HG02970 (cell line): ENCODE measurements at regions not wholly inside any gene's neighbourhood (a gene's known extent, or its start where the extent isn't known, plus 50 kb on each side); places are given as distances from the start of the nearest gene placed in this dataset.

ENCODE experiments used
- ATAC-seq: cut with Tn5 transposase; IDR thresholded peaks from one replicate; pipeline ENCODE4 v1.9.1; 2021; ENCODE audit warnings: mild to moderate bottlenecking, moderate library complexity, moderate number of reproducible peaks; ENCODE audit not compliant: unreplicated experiment, low FRiP score

DNA sequence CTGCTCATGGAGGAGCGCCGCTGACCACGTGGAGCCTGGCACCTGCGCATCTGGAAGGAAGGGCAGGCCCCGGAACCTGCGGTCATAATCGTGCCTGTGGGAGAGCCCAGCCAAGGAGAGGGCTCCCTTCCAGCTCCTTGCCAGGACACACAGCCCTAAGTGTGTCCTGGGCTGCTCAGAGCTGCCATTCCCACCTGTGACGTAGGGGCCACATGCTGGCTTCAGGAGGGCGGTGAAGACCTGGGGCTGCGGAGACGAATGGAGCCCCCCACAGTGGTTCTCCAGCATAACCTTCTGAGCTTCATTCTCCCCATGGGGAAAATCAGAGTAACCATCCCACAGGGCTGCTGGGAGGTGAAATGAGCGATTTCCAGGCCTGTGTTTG, 127.6 kb upstream of the CHST15 start:
- no peak for ATAC-seq

DNA sequence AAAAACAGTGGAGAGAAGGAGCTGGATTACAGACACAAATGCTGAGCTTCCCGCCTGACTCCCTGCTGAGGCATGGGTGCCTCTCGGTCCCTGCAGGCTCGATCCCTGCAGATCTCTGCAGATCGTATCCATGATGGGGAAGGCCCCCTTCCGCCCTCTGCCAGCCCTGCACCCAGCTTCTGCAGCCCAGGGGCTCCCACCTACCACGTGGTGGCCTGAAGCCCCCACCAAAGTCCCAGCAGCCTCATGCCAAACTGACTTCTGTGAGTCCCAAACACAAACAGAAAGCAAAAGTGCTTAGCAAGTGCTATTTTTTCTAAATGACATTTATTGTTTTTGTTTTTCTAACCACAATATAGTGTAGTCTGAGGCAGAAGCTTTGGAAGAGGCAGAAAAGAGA, 127.1 kb upstream of the CHST15 start:
- ATAC-seq: no peak

DNA sequence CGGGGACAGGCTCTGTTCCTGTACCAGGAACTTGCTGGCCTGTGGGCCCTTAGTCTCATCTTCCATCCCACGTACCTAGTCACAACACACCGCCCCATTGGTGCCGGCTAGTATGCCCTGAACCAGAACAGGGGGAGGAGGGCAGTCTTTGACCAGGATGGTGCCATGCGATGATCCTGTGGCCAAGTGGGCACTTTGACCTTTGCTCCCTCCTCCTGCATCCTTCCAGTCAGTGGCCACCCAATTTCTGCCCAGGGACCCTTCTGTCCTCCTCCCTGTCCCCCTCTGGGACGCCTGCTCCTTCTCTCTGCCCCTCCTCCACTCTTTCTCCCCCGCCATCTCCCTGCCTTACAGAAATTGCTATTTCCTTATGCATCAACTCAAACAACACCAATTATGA, 126.3 kb upstream of the CHST15 start:
- no peak for ATAC-seq

DNA sequence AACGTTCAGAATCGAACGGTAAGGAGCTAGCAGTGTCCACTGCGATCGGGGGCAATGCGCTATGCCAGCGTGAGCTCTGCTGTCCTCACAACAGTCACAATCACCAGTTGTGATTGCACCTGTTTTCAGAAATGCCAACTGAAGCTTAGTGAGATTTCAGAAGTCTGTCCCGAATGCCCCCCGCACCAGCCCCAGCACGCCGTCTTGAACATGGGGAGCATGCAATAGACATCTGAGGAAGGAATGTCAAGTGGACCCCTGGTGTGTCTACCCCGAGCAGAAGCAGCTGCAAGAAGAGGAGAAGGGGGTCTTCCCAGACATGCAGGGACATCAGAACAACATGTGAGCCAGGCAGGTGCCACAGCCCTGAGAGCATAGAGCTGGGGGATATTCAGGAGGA, 125.7 kb upstream of the CHST15 start:
- no peak for ATAC-seq

DNA sequence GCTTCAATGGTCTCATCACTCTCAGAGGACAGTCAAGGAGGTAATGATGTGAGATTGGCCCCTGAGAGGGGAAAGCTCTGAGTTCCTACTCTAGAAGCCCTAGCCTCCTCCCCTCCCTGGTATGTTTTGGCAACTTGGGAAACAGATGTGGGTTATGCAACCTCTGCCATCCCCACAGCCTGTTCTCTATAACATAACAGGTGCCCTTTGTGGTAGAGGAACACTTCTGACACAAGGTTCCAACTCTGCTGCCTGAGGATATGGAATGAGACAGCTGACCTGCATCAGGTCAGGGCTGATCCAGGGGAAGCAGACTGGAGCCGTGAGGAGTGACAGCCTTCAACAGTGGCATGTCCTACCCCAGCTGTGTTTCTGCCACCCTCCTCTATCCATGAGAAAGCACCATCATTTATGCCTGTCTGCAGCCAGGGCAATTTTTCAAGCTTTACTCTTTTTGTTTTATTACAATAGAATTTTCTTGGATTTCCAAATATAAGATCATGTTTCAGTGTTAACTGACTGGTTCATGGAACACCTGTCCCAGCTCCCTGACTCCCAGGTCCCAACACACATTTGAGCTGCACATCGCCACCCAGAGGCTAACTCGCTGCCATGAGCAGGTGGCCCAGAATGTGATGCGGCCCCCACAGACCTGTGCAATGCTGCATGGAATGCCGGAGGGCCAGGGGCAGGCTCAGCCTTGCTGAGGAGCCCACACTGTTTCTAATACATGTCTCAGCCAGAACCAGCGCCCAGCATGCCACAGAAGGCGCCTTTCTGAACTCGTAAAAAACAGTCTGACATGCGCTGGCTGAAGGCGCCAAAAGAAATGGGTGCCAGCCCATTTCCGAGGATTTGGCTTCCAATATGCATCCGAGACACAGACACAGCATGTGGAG, 124.8 kb upstream of the CHST15 start:
- ATAC-seq: no peak

DNA sequence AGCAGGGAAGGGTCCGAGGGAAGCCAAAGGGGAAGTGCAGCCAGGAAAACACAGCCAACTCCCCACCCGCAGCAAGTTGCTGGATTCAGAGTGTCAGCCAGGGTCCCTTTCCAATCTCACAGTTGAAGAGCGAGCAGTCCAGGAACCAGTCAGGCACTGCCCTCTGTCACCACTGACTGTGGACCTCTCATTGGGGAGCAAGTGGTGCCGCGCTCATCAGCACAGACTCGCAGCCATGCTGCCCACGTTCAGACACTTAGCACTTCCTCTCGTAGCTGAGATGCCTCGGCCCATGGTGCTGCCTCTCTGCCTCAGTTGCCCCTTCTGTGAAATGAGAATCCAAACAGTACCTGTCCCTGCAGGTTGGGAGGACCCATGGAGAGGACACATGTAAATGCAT, 123.6 kb upstream of the CHST15 start:
- ATAC-seq: no peak

DNA sequence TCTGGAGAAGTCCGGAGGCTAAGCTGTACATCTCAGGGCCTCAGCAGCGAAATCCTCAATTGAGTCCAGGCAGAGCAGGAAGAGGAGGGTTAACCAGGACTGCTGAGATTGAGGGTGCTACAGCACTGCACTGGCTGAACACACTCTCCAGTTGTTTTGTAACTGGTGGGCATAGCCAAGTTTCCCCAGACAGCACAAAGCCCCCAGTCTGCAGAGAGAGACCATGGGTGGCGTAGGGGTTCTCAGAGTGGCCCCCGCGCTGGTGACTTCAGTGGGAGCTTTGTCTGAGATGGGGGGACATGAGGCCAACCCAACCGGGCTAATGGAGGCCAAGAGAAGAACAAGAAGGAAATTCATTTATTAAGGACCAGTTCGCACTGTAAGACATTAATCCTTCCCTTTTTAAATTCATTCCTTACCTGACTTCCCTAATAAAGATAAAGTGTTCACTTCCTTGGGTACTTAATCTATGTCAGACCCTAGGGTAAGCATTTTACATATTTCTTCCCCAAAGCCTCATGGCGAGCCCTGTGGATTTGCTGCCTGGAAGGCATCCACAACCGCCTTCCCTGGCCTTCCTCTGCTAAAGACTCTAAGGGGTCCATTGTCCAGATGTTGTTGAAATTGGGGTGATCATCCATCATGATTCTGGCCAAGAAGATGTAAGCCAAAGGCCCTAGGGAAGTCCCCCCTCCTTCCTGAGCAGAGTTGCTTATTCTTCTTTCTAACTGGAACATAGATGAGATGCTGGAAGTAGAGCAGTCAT, 121.4 kb upstream of the CHST15 start:
- ATAC-seq: no peak

DNA sequence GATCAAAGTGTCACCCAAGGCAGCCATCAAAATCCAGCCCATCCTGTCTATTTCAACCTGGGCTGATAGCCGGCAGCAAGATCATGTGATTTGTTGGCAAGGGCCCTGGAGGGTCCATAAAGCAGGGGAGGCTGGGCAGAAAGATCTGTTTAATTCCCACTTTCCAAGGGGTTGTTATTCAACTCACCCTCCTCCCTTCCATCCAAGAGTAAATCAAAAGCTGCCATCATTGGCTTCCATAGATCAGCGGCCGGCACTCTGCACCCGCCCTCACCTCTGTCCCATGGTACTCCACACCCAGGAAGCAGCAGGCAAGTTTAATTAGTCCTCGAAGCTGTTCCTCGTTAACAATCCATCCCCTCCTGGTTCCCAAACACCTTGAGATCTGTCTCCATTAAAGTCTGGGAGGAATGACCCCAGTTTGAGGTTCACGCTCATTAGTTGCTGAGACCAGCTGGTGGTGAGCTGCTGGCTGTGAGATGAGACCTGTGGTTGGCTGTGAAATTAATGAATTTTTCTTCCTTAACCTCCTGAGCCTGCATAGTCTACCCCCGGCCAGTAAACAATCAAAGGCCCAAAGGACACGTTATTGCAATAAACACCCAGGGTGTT, 120.6 kb upstream of the CHST15 start:
- no peak for ATAC-seq

DNA sequence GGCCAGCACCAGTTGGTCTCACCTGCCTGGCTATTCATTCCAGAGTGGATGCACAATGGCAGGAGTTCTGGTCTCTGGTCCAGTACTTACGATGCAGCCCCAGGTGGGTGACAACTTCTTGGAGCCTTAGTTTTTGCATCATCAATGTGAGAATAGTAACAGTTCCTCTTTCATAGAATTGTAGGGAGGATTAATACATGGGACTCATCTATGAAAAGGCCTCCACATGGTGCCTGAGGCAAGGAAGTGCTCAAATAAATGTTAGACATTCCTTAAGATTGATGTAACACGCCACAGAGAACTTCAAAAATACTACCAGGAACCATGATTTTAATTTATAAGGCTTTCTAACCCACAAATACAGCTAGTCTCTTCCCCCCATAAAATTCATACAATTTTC, 120.1 kb upstream of the CHST15 start:
- ATAC-seq: no peak

DNA sequence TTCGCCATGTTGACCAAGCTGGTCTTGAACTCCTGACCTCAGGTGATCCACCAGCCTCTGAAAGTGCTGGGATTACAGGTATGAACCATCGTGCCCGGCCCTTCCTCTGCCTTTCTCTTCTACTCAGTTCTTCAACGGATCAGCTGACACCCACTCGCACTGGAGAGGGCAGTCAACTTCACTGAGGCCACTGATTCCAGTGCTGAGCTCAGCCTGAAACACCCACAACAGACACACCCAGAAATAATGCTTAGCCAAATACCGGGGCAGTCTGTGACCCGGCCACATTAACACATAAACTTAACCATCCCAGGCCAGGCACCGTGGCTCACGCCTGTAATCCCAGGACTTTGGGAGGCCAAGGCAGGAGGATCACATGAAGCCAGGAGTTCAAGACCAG, 119.3 kb upstream of the CHST15 start:
- no peak for ATAC-seq

DNA sequence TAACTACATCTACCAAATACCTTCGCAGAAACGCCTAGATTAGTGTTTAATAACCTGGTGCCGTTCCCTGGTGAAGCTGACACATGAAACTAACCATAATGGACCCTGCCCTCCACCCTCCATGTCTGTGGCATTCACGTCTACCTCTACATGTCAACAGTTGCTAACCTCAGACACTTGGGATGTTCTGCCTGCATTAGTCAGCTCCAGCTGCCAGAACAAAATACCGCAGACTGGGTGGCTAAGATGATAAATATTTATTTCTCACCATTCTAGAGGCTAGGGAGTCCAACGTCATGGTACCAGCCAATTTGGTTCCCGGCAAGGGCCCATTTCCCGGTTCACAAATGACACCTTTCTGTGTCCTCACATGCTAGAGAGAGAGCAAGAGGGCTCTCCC, 118.5 kb upstream of the CHST15 start:
- no peak for ATAC-seq

DNA sequence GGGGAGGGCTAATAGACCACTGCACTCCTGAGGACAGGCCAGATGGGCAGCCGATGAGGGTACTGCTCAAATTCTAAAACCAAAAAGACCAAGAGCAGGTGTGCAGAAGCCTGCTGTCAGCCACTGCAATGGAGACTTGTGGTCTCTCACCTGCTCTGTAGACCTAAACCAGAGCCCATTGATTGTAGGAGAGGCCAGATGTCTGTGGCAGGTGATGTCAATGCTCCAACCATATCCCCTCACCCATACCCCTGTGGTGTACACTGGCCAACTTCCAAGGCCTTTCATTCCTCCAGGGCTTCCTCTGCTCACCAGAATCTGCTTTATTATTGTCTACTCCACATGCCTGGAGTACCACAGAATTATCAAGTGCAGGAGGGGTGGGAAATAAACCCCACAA, 116.9 kb upstream of the CHST15 start:
- no peak for ATAC-seq

DNA sequence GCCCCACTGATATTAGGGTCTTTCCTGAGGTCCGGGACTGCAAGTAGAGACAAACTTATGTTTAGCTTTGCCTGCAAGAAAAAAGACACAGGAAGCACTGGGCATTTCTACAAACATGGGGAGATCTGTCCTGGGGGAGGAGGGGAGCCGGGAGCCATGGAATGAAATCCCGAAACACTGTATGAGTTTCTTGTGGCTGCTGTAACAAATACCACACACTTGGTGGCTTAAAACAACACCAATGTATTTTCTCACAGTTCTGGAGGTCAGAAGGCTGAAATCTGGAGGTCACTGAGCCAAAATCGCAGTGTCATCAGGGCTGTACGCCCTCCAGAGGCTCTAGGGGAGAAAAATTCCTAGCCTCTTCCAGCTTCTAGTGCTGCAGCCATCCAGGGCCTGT, 114.0 kb upstream of the CHST15 start:
- no peak for ATAC-seq

DNA sequence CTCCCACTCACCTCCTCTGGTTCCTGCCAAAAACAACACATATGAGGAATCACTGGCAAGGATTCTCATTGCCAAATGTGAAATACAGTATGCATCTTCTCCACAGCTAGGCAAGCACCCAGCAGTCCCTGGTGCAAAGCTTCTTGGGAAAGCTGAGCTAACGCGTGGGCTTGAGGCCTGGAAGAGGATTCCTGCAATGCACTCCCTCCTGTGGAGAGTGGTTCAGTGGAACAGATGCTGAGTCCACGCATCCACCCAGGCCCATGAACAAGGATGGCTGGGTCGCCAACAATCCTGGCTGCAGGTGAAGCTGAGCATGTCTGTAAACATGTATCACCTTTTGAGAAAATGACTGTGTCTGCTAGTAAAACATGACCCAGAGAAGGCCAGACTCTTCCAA, 113.2 kb upstream of the CHST15 start:
- no peak for ATAC-seq

DNA sequence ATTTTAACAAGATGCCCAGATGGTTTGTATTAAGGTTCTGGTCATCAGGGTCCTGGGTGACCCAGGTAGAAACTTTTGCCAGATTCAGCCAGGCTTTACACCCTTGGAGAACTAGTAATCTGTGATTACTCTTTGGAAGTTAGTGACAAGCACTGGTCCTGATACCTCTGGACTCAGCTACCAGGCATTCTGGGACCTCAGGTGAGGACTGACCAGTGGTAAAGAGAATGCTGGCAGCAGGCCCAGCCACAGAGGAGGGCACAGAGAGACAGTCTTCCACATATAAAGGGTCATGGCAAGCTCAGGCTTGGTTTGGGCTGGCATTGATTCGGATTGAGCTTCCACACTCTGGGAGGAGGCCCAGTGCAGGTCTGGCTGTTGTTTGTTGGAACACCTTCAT, 112.0 kb upstream of the CHST15 start:
- no peak for ATAC-seq

DNA sequence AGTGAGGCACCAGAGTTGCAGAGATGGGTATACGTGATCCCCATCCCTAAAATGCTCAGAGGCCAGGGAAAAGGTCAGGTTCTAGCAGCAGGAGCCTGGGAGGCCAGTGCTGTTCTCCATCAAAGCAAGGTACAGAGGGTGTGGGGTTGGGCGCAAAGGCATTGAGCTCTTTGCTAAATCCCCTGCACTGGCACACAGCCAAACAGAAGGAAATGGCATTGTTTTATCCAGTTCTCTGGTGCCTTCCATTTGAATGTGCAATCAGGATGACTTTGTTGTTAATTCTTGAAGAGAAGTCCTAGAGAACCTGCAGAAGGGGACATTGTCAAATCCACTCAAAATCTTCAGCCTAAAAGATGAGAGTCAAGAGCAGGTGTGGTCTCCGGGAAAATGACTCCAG, 111.3 kb upstream of the CHST15 start:
- no peak for ATAC-seq

DNA sequence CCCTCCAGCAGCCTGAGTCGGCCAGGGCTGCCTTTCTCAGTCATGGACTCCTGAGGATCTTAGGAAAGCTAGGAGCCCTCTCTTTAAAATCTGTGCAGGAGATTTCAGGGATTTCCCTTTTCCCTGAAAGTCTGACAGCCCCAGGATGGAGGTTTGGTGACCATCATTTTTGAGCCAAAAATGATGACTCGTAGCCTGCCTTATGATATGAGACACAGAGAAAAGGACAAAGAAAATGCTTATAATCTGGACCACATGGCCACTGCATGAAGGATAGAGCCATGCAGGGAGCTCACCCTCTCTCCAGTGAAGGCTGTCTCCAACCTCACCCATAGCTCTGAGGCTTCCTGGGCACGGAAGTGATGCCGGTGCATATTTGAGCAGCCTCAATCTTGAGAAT, 106.6 kb upstream of the CHST15 start:
- ATAC-seq: no peak

DNA sequence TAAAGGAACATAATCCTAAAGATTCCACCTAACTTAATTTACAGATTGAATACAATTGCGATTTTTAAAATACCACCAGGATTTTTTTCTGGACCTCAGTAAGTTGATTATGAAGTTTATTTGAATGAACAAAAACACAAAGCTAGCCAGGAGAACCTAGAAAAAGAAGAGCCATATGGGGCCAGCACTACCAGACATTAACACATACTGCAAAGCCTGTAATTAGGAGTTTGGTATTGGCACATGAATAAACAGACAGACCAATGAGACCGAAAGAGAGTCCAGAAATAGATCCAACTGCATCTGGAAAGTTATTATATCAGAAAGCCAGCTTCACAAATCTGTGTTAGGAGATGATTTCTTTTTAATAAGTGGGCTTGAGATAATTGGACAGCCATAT, 105.5 kb upstream of the CHST15 start:
- no peak for ATAC-seq

DNA sequence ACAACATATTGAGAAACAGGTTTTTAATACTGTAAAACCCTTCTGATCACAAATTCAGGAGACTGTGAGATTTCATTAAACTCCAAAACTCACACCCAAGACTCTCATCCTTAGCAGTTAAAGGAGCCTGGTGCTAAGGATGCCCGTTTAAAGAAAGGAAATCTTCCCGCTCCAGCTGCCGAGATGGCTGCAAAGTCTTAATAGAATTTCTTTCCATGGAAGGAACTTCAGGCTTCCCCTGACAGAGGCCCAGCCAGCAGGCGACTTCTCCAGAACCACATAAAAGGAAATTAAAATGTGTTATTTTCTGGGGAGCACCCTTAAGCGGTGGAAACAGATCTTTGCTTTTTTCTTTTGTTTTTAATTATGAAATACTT, 104.7 kb upstream of the CHST15 start:
- ATAC-seq: no peak

DNA sequence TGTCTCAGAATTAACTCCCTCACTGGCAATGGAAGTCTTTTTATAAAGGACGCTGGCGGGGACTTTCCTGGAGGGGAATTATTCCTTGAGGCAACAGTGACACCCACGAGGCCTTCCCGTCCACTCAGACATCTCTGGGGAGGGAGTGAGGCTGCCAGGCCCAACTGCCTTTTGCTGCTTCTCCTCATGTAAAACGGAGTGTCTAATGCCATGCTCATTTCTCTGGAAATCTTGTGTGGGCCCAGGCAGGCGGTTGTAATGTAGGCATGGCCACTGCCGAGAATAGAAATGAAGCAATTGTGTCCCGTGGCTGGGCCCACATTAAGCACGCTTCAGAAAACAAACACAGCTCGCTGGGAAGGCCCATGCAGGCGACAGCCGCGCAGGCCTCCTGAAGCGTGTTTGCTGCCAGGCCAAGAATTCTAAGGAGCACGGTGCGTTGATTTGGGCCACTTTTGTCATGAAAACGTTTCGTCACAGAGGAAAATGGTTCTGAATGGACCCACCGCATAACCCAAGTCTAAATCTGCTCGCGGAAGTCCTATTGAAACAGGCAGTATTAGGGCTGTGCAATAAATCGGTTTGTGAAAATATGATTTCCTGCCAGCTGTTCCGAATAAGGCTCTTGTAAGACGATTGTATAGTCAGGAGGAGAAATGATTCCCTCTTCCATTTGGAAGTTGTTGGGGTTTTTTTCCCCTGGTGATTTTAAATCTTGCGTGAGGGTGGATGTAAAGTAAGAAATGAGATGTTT, 104.2 kb upstream of the CHST15 start:
- no peak for ATAC-seq

DNA sequence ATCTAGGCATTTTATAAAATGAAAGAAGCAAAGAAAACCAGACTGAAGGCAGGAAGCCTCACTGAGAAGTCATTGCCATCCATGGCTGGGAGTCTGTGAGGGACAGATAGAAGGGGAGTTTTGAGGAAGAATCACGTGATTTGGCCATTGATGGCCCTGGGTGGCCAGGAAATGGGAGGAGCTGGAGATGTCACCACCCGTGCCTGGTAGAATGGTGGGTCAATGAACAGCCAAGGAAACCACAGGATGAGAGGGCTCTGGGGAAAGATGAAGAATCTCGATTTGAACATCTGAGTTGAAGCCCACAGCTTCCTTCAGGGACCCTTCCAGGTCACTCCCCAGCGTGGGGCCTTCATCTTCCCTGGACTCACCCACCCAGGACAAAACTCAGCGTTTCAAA, 103.3 kb upstream of the CHST15 start:
- ATAC-seq: no peak
